Sigmoid colon (tissue), 3 donors: ENCODE measurements at regions not wholly inside any gene's neighbourhood (a gene's known extent, or its start where the extent isn't known, plus 50 kb on each side); places are given as distances from the start of the nearest gene placed in this dataset.

Source experiments
- POLR2A ChIP-seq, 2 donors: fragments of 450-650 bp; IDR thresholded peaks; one replicate each; pipeline ENCODE4 v1.6.1; 2016; ENCODE audit warnings: antibody characterized with exemption in 2 of 2, mild to moderate bottlenecking in 2 of 2, moderate library complexity in 2 of 2
- TF ChIP-seq, protein P1 (sequence below), 4 experiments: fragments of 450-650 bp in 3 of 4; fragments of 200-600 bp in 1 of 4; IDR thresholded peaks; one replicate each; pipeline ENCODE4 v1.5.1; 2016 to 2019; ENCODE audit warnings: antibody characterized with exemption in 4 of 4, mild to moderate bottlenecking in 3 of 4, moderate library complexity in 2 of 4

DNA sequence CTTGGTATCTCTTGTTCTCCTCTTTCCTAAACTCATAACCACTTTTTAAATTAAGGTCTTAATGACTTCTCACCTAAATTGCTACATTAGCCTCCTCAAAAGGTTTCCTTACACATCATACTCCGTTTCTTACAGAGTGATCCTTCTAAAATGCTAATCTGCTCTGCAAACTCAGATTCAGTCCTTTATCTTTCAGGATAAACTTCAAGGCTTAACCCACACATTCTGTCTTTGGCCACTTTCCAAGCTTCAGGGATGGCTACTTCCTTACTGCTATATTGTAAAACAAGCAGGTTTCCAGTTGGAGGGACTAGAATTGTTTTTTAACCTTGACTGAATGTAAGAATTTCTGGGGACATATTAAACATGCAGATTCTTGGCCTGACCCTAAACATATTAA, 105.5 kb upstream of the CHD1 start:
- TF ChIP-seq, protein P1, sequence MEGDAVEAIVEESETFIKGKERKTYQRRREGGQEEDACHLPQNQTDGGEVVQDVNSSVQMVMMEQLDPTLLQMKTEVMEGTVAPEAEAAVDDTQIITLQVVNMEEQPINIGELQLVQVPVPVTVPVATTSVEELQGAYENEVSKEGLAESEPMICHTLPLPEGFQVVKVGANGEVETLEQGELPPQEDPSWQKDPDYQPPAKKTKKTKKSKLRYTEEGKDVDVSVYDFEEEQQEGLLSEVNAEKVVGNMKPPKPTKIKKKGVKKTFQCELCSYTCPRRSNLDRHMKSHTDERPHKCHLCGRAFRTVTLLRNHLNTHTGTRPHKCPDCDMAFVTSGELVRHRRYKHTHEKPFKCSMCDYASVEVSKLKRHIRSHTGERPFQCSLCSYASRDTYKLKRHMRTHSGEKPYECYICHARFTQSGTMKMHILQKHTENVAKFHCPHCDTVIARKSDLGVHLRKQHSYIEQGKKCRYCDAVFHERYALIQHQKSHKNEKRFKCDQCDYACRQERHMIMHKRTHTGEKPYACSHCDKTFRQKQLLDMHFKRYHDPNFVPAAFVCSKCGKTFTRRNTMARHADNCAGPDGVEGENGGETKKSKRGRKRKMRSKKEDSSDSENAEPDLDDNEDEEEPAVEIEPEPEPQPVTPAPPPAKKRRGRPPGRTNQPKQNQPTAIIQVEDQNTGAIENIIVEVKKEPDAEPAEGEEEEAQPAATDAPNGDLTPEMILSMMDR (IDR thresholded peaks at IDR 0.05), result no peak
- no peak for TF ChIP-seq POLR2A (IDR thresholded peaks at IDR 0.05)
